IMR-90 (cell line): ENCODE measurements at regions not wholly inside any gene's neighbourhood (a gene's known extent, or its start where the extent isn't known, plus 50 kb on each side); places are given as distances from the start of the nearest gene placed in this dataset.

Source experiments
- ATAC-seq: fragments of 200-7000 bp; cut with Tn5 transposase; 2 replicates; pipeline ENCODE4 v1.9.1; 2020; ENCODE audit warnings: low read depth, mild to moderate bottlenecking, moderate library complexity
- BruUV-seq: library from RNA; stranded (reverse); fragments of 400-500 nt; replicated peaks from 2 replicates; lab custom pipeline; 2021; lab: Mats Ljungman, UMichigan
- CTCF ChIA-PET: fragments of 300-600 bp; formaldehyde crosslinking; extraction: SDS; loops from one replicate; lab custom pipeline; 2021; ENCODE audit warnings: antibody characterized with exemption; lab: Yijun Ruan, JAX
- POLR2A ChIA-PET: fragments of 300-600 bp; sonication (Branson Sonifier 250); formaldehyde crosslinking; loops from one replicate; lab custom pipeline; 2022; ENCODE audit warnings: antibody characterized with exemption; ENCODE audit not compliant: unreplicated experiment; lab: Charles Lee
- DNase-seq: peaks from one replicate; pipeline ENCODE4 v3.0.0; 2013
- H2AFZ ChIP-seq: replicated peaks from 2 replicates; pipeline ENCODE3; 2013; ENCODE audit warnings: low read length, mild to moderate bottlenecking; ENCODE audit not compliant: poor library complexity
- H2AK5ac ChIP-seq: 2 replicates; pipeline ENCODE4 v1.6.1; 2013; ENCODE audit warnings: low read depth, low read length, inconsistent platforms
- H2AK9ac ChIP-seq: replicated peaks from 2 replicates; pipeline ENCODE3; 2013; ENCODE audit warnings: mild to moderate bottlenecking, low read depth, low read length, moderate library complexity; ENCODE audit not compliant: poor library complexity
- H2BK120ac ChIP-seq: 2 replicates; pipeline ENCODE4 v1.6.1; 2013; ENCODE audit warnings: low read depth, low read length, inconsistent platforms
- H2BK15ac ChIP-seq: 3 replicates; pipeline ENCODE4 v1.6.1; 2013; ENCODE audit warnings: low read depth, low read length, inconsistent platforms
- H2BK20ac ChIP-seq: 2 replicates; pipeline ENCODE4 v1.6.1; 2013; ENCODE audit warnings: low read depth, mild to moderate bottlenecking, inconsistent platforms, low read length, moderate library complexity
- H2BK5ac ChIP-seq: 2 replicates; pipeline ENCODE4 v1.6.1; 2013; ENCODE audit warnings: mild to moderate bottlenecking, low read depth, low read length, inconsistent platforms; ENCODE audit not compliant: poor library complexity, severe bottlenecking
- H3K14ac ChIP-seq: replicated peaks from 2 replicates; pipeline ENCODE4 v1.6.1; 2013; ENCODE audit warnings: low read depth, low read length, inconsistent platforms
- H3K18ac ChIP-seq: 2 replicates; pipeline ENCODE4 v1.6.1; 2013; ENCODE audit warnings: low read depth, low read length, control low read depth
- H3K23ac ChIP-seq: 2 replicates; pipeline ENCODE4 v1.6.1; 2013; ENCODE audit warnings: low read depth, low read length, inconsistent platforms
- H3K27ac ChIP-seq: 2 replicates; pipeline ENCODE4 v1.5.1; 2013; ENCODE audit warnings: mild to moderate bottlenecking, control low read depth, low read length; ENCODE audit not compliant: insufficient read depth
- H3K27me3 ChIP-seq: 2 replicates; pipeline ENCODE4 v1.6.1; 2013; ENCODE audit warnings: low read length; ENCODE audit not compliant: control insufficient read depth, insufficient read depth
- H3K36me3 ChIP-seq: 2 replicates; pipeline ENCODE4 v1.6.1; 2013; ENCODE audit warnings: low read length, mixed read lengths; ENCODE audit not compliant: control insufficient read depth, insufficient read depth
- H3K4ac ChIP-seq: 2 replicates; pipeline ENCODE4 v1.6.1; 2013; ENCODE audit warnings: low read depth, low read length, inconsistent platforms
- H3K4me1 ChIP-seq: 2 replicates; pipeline ENCODE4 v1.6.1; 2013; ENCODE audit warnings: low read length, mixed read lengths; ENCODE audit not compliant: control insufficient read depth, insufficient read depth
- H3K4me2 ChIP-seq: 2 replicates; pipeline ENCODE4 v1.6.1; 2013; ENCODE audit warnings: low read depth, mild to moderate bottlenecking, control low read depth, low read length, moderate library complexity
- H3K4me3 ChIP-seq: 2 replicates; pipeline ENCODE4 v1.5.1; 2013; ENCODE audit warnings: low read depth, mild to moderate bottlenecking, control low read depth, low read length, moderate library complexity; ENCODE audit not compliant: insufficient read depth
- H3K56ac ChIP-seq: 2 replicates; pipeline ENCODE4 v1.6.1; 2013; ENCODE audit warnings: low read length, inconsistent platforms; ENCODE audit not compliant: insufficient read depth; ENCODE audit errors: extremely low read depth
- H3K79me1 ChIP-seq, 2 experiments: 2 replicates each; pipeline ENCODE4 v1.6.1; 2013; ENCODE audit warnings: low read length in 2 of 2, inconsistent platforms in 1 of 2, low read depth in 1 of 2
- H3K9ac ChIP-seq: 2 replicates; pipeline ENCODE4 v1.6.1; 2013; ENCODE audit warnings: low read depth, low read length, control low read depth
- H3K9me1 ChIP-seq: 2 replicates; pipeline ENCODE4 v1.6.1; 2013; ENCODE audit warnings: low read length, inconsistent platforms; ENCODE audit not compliant: insufficient read depth
- H3K9me3 ChIP-seq: 2 replicates; pipeline ENCODE4 v1.6.1; 2013; ENCODE audit warnings: low read length; ENCODE audit not compliant: control insufficient read depth, insufficient read depth
- H4K20me1 ChIP-seq: 2 replicates; pipeline ENCODE4 v1.6.1; 2013; ENCODE audit warnings: low read length, inconsistent platforms; ENCODE audit not compliant: insufficient read depth
- H4K5ac ChIP-seq: 2 replicates; pipeline ENCODE4 v1.6.1; 2013; ENCODE audit warnings: mild to moderate bottlenecking, low read depth, low read length, control low read depth
- H4K8ac ChIP-seq, 2 experiments: 2 replicates each; pipeline ENCODE4 v1.6.1; 2013; ENCODE audit warnings: low read depth in 2 of 2, low read length in 2 of 2, control low read depth in 1 of 2, inconsistent platforms in 1 of 2
- H4K91ac ChIP-seq: 2 replicates; pipeline ENCODE4 v1.6.1; 2013; ENCODE audit warnings: low read depth, low read length, inconsistent platforms; ENCODE audit not compliant: insufficient read depth
- NFE2L2 ChIP-seq: fragments of 150-350 bp; IDR thresholded peaks from 2 replicates; pipeline ENCODE4 v1.6.1; 2016; ENCODE audit warnings: low read depth, mild to moderate bottlenecking, low read length
- SMC3 ChIP-seq: fragments of 150-350 bp; IDR thresholded peaks from 2 replicates; pipeline ENCODE4 v1.6.1; 2016; ENCODE audit warnings: low read depth, mild to moderate bottlenecking, antibody characterized with exemption, low read length, moderate library complexity
- WGBS, 2 experiments: methylation state at CpG; one replicate each; pipeline versions ENCODE4 v1.1.5 to v1.1.7; 2013; ENCODE audit warnings: missing lambda C conversion rate in 2 of 2; ENCODE audit not compliant: insufficient read length in 1 of 2; ENCODE audit errors: extremely low coverage in 2 of 2; 5-methylcytosine and 5-hydroxymethylcytosine counted together
- dilution Hi-C: fragments of 300-500 bp; cut with HindIII; formaldehyde crosslinking; loops from one replicate; pipeline ENCODE4 v1.14.3; 2018; ENCODE audit warnings: low sequenced_read_pairs; ENCODE audit not compliant: unreplicated experiment
- in situ Hi-C: fragments of 300-500 bp; cut with MboI; formaldehyde crosslinking; loops from 3 replicates; pipeline ENCODE4 v1.14.3; 2019; ENCODE audit warnings: low sequenced_read_pairs, inconsistent platforms, mixed read lengths
- intact Hi-C: fragments of 100-400 bp; cut with micrococcal nuclease; formaldehyde crosslinking; loops from 2 replicates; pipeline ENCODE4 v1.10.0; 2022
- TF ChIP-seq, protein P1 (sequence below): conservative IDR thresholded peaks from 2 replicates; pipeline ENCODE4 v1.5.1; 2012; ENCODE audit warnings: mild to moderate bottlenecking, low read depth, low read length, improper control_type of control experiment

DNA sequence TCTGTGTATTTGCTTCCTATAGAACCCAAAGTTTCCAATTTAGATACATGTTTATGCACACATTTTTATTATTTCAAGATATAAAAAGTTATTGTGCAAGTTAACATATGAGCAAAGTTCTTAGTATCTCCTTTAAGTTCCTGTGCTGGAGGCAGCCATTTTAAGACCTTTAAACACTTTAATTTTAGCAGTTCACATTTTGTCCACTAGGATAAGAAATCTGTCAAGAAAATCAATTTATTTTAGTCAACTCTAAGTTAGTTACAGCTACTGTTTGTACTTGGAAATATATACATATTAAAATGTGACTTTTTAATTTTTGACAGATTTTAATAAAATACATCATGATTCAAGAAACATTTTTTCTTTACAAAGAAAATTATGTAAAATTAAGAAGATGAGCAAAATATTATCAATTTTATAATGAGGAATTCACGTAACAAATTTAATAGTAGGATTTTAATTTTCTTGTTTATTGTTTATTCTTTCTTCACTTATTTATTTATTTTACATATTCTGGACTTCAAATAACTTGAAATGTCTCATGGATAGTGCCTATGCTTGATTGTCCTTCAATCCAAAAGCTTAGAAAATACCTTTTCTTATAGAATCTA lies 402.6 kb upstream of the GBE1 start:
- Histone ChIP-seq H3K4me3 (no peak overlapping the region), H2BK20ac (no peak overlapping the region), H3K27ac (no peak overlapping the region), H4K20me1 (no peaks in the 10 kb centered on the region), H3K56ac (no peak overlapping the region), H2BK15ac (no peak overlapping the region), H3K36me3 (no peaks in the 10 kb centered on the region), H3K14ac (no peak overlapping the region), H3K4ac (no peak overlapping the region), H3K9me1 (no peaks in the 10 kb centered on the region), H3K23ac (no peak overlapping the region), H2BK5ac (no peak overlapping the region), H3K4me1 (no peaks in the 10 kb centered on the region), H4K8ac (no peak overlapping the region), H3K4me2 (no peak overlapping the region), H2AK9ac (no peak overlapping the region), H3K9me3 (no peaks in the 10 kb centered on the region; the same call in 1 of the 2 replicates), H2AK5ac (no peak overlapping the region), H2BK120ac (no peak overlapping the region), H4K91ac (no peak overlapping the region), H3K9ac (no peak overlapping the region), H4K5ac (no peak overlapping the region), H3K18ac (no peak overlapping the region), H3K27me3 (no peaks in the 10 kb centered on the region), H3K79me1 (no peaks in the 10 kb centered on the region), H2AFZ (no peak overlapping the region)
- no TSS peak for BruUV-seq
- no CpG with 5 or more reads among the region's 1 CpG for WGBS, 2 experiments
- intact Hi-C loops, result no loop called here
- DNase-seq, result peak; percentile 18
- ChIA-PET CTCF (no interaction called here), POLR2A (no interaction called here)
- no peak for ATAC-seq
- in situ Hi-C loops, result no loop called here
- no peak for TF ChIP-seq NFE2L2
- TF ChIP-seq, protein P1, sequence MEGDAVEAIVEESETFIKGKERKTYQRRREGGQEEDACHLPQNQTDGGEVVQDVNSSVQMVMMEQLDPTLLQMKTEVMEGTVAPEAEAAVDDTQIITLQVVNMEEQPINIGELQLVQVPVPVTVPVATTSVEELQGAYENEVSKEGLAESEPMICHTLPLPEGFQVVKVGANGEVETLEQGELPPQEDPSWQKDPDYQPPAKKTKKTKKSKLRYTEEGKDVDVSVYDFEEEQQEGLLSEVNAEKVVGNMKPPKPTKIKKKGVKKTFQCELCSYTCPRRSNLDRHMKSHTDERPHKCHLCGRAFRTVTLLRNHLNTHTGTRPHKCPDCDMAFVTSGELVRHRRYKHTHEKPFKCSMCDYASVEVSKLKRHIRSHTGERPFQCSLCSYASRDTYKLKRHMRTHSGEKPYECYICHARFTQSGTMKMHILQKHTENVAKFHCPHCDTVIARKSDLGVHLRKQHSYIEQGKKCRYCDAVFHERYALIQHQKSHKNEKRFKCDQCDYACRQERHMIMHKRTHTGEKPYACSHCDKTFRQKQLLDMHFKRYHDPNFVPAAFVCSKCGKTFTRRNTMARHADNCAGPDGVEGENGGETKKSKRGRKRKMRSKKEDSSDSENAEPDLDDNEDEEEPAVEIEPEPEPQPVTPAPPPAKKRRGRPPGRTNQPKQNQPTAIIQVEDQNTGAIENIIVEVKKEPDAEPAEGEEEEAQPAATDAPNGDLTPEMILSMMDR, result peak; percentile 25
- TF ChIP-seq SMC3, result no peak
- dilution Hi-C loops, result no loop called here
